Frontal cortex (tissue), 3 donors: ENCODE measurements at regions not wholly inside any gene's neighbourhood (a gene's known extent, or its start where the extent isn't known, plus 50 kb on each side); places are given as distances from the start of the nearest gene placed in this dataset.
"Not testable (repeated sequence)": the region's sequence is repeated elsewhere in the genome, so short reads cannot be mapped to it uniquely, and the experiment has no call there.

Experiments
- DNase-seq, 2 donors: peaks; one replicate each; pipeline ENCODE4 v3.0.0; 2012; ENCODE audit warnings: low spot score in 2 of 2
- FAIRE-seq: peaks from 2 replicates; lab custom pipeline; 2012; peaks lifted over from hg19 to GRCh38; lab: Jason Lieb, UNC
- donor health status: control.
- donor health status: control.
- donor health status: control.

DNA sequence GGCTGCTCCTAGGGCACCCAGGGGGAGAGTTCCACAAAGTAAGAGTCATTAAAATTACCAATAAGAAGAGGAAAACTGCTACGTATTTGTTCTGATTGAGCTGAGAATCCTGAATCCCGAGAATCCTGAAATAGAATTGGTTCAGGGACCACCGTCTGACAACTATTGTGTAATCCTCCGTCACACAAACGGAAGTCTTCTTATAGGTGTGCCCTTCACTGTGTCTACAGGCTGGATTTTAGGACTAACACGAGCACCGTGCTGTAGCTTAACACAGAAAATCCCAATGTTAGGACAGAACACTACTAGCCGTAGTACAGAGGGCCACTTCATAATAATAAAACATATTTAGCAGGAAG is 50.6 kb upstream of the RNF182 start:
- DNase-seq = no peak
- FAIRE-seq = no peak

- FAIRE-seq = no peak
- peak; percentile 46 to 73 for DNase-seq
Measured at GRCh38 chr6:13873288-13874190, 51.2 kb upstream of the RNF182 start.

- FAIRE-seq = no peak
- DNase-seq = no peak
Measured at GRCh38 chr6:13872681-13873080, 52.1 kb upstream of the RNF182 start.

DNA sequence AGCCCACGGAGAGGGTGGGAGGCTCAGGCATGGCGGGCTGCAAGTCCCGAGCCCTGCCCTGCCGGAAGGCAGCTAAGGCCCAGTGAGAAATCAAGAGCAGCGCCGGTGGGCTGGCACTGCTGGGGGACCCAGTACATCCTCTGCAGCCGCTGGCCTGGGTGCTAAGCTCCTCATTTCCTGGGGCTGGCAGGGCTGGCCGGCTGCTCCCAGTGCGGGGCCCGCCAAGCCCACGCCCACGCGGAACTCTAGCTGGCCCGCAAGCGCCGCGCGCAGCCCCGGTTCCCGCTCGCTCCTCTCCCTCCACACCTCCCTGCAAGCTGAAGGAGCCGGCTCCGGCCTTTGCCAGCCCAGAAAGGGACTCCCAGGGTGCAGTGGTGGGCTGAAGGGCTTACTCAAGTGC is 52.7 kb upstream of the RNF182 start:
- DNase-seq, FAIRE-seq: not testable (repeated sequence)

DNA sequence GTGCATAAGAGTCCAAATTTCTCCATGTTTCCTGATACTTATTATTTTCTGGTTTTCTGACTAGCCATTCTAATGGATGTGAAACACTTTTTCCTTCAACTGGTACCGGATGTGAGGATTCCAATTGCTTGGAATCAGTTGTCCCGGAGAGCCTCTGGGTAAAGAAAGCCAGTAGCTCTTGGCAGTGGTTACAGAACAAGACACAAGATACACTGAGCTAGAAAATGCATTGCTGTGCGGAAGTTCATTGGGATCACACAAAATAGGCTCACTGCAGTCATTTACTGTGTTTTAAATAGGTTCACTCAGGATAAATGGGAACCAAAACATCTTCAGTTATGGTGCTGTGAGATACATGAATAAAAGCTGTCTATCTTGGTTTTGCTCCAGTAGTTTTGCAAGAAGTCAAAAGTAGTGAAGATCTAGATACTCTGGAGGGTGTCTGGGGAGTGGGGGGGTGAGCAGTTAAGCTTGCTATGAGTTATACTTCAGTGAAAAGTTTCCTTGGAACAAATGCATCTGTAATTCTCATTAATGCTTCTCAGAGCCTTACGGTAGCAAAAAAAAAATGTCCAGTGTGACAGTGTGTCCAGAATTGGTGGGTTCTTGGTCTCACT is 54.4 kb upstream of the RNF182 start:
- FAIRE-seq (no peak), DNase-seq (no peak)

DNA sequence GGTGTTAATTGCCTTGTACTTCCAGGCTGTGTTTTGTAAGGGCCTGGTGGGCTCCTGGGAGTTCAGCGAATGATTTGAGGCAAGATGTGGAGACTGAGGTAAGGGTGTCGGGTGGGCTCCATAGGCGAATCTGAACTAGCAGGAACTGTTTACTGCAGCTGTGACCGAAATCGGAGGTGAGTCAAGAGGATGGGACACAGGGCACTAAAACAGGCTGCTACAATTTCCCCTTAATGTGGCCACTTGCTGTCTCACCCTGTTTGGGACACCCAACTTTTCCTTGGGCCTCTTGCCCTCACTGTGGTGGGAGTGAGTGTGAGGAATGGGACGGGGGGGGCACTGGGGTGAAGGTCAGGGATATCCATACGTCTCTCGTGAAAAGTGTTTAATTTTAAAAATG is 53.9 kb upstream of the MCUR1 start:
- no peak for FAIRE-seq
- no peak for DNase-seq

- DNase-seq = no peak
- no peak for FAIRE-seq
Measured at GRCh38 chr6:13866301-13866700, 51.9 kb upstream of the MCUR1 start.

DNA sequence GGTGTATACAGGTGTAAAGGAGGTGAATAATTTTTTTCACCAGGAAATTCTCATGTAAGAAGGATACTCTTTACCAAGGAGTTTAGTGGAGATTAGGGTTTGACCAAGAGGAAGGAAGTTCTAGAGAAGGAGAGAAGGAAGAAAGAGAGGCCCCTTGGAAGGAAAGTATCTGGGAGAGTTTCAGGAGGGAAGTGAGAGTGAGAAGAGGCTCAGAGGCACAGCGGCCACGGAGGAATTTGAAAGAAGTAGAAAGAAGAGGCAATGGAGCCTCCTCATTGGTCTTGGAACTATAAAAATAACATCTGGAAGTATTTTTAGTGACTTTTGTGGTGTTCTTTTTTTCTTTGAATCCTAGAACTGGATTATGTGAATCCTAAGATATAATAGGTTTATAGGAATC is 50.8 kb upstream of the MCUR1 start:
- no peak for DNase-seq
- FAIRE-seq = no peak

- FAIRE-seq, DNase-seq: not testable (repeated sequence)
Measured at GRCh38 chr6:13864669-13865068, 50.3 kb upstream of the MCUR1 start.
